Activated naive CD4-positive, alpha-beta T cell treated with anti-CD3 and anti-CD28 coated beads for 36 hours (primary cell): ENCODE measurements at regions not wholly inside any gene's neighbourhood (a gene's known extent, or its start where the extent isn't known, plus 50 kb on each side); places are given as distances from the start of the nearest gene placed in this dataset.

Experiments
- CTCF ChIA-PET: fragments of 350-600 bp; sonication (Branson Sonifier 250); formaldehyde crosslinking; loops from one replicate; lab custom pipeline; 2021; ENCODE audit warnings: antibody characterized with exemption; lab: Charles Lee
- DNase-seq: peaks from one replicate; pipeline ENCODE4 v3.0.0-alpha.2; 2020
- H3K27ac Mint-ChIP-seq: one replicate; pipeline ENCODE4 v1.8.0; 2021; ENCODE audit warnings: mild to moderate bottlenecking, mixed read lengths
- H3K27me3 Mint-ChIP-seq: one replicate; pipeline ENCODE4 v1.8.0; 2021; ENCODE audit warnings: low read depth, mixed read lengths
- H3K36me3 Mint-ChIP-seq: one replicate; pipeline ENCODE4 v1.8.0; 2021; ENCODE audit warnings: low read depth, mixed read lengths
- H3K4me1 Mint-ChIP-seq: one replicate; pipeline ENCODE4 v1.8.0; 2021; ENCODE audit warnings: low read depth, mixed read lengths
- H3K4me3 Mint-ChIP-seq: one replicate; pipeline ENCODE4 v1.8.0; 2021; ENCODE audit warnings: mild to moderate bottlenecking, moderate library complexity, mixed read lengths
- H3K9me3 Mint-ChIP-seq: one replicate; pipeline ENCODE4 v1.8.0; 2021; ENCODE audit warnings: mixed read lengths
- intact Hi-C: fragments of 100-400 bp; cut with micrococcal nuclease; formaldehyde crosslinking; loops from one replicate; pipeline ENCODE4 v1.15.1; 2023

DNA sequence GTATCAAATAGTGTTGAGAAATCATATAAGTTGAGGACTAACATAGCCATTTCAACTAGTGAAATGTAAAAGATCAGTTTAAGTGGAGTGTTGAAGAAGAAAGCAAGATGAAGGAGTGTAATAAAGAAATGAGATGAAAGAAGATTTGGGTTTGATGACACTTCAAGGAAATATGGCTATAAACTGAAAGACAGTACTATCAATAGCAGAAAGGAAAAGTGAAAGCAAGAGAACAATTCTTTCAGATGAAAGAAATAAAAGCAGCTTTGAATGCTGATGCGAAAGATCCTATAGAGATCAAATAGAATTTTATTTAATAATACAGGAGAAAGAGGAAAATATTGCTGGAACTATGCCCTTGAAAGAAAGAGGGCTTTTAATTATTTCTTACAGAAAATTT is 92.8 kb upstream of the PRSS16 start:
- H3K4me3 Mint-ChIP-seq = peak overlapping the region; percentile 46
- CTCF ChIA-PET = interaction anchor here (0.5 to 2.7 kb wide), 7 partner anchors 8 to 617 kb away, joined by 3 to 7 read pairs (median 3); a partner anchor contains a TSS
- no peak for DNase-seq
- no peaks in the 10 kb centered on the region for H3K27me3 Mint-ChIP-seq
- H3K9me3 Mint-ChIP-seq = no peaks in the 10 kb centered on the region
- H3K36me3 Mint-ChIP-seq = no peaks in the 10 kb centered on the region
- peak overlapping the region; percentile 82 for H3K27ac Mint-ChIP-seq
- intact Hi-C loops = loop anchor here (1.0 to 10.0 kb wide), 3 partner anchors 7 to 840 kb away; a partner anchor contains a TSS
- peaks cover 35% of the 10 kb centered on the region for H3K4me1 Mint-ChIP-seq

DNA sequence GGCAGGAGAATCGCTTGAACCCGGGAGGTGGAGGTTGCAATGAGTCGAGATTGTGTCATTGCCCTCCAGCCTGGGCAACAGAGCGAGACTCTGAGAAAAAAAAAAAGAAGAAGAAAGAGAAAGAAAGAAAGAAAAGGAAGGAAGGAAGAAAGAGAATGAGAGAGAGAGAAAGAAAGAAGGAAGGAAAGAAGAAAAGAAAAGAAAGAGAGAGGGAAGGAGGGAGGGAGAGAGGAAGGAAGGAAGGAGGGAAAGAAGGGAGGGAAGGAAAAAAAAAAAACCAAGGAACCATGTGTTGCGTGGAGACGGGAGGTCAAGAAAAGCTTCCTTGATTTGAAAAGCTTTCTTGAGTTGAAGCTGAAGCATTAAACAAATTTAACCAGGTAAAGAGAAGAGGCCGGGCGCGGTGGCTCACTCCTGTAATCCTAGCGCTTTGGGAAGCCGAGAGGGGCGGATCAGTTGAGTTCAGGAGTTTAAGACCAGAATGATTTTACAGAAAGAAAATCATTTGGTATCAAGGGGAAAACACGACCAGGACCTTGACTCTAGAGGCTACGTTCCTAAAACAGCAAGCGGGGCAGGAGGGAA is 90.5 kb upstream of the PRSS16 start:
- Mint-ChIP-seq H3K4me3 (peak overlapping the region; percentile 76), H3K27ac (peak overlapping the region; percentile 83), H3K27me3 (no peaks in the 10 kb centered on the region), H3K4me1 (peaks cover 43% of the 10 kb centered on the region), H3K36me3 (no peaks in the 10 kb centered on the region), H3K9me3 (no peaks in the 10 kb centered on the region)
- CTCF ChIA-PET = interaction anchor here (0.5 to 2.7 kb wide), 5 partner anchors 9 to 738 kb away, joined by 3 to 5 read pairs (median 5); partner anchors contain the start of gene ZNF184
- intact Hi-C loops = loop anchor here (5.0 to 10.0 kb wide), 2 partner anchors 345 to 842 kb away; no protein-coding TSS in a partner anchor
- no peak for DNase-seq

DNA sequence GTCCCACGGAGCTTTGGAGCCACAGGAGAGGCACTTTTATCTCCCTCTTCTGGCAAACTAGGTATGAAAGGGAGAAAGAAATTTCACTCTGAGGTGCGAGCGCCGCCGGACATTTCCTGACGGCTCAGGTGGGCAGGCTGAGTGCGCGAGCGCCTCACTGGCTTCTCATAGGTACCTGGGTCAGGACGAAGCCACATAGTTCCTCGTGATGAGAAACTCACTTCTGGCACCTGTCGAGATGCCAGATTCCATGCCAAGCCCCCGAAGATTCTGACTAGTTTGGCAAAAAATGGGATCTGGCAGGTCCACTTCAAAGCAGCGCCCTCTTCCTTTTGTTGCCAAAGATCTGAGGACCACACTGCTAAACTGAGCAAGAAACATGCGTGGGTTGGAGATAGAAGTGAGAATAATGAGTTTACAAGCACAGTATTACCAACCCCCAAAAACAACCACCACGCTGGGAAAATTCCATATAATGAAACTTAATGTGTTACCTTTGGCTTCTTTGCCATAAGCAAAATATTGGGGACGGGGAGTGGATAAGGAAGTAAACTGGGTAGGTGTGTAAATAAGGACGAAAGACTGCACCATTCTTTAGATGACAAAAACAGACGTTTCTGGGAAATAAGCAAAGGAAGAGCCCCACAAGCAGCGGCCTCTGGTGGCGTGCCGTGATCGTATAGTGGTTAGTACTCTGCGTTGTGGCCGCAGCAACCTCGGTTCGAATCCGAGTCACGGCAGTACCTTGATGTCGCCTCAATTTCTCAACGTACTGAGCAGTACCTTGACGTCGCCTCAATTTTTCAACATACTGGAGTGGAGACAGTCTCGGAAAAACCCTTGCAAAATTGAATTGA is 89.8 kb upstream of the PRSS16 start:
- CTCF ChIA-PET = interaction anchor here (0.7 kb wide), 2 partner anchors 526 to 737 kb away, joined by 3 to 4 read pairs; no protein-coding TSS in a partner anchor
- Mint-ChIP-seq H3K27me3 (no peaks in the 10 kb centered on the region), H3K27ac (peak overlapping the region; percentile 83), H3K4me1 (peaks cover 43% of the 10 kb centered on the region), H3K36me3 (no peaks in the 10 kb centered on the region), H3K4me3 (peak overlapping the region; percentile 76), H3K9me3 (no peaks in the 10 kb centered on the region)
- intact Hi-C loops = loop anchor here (1.0 to 10.0 kb wide), 8 partner anchors 20 to 843 kb away; no protein-coding TSS in a partner anchor
- peak; percentile 94 for DNase-seq

DNA sequence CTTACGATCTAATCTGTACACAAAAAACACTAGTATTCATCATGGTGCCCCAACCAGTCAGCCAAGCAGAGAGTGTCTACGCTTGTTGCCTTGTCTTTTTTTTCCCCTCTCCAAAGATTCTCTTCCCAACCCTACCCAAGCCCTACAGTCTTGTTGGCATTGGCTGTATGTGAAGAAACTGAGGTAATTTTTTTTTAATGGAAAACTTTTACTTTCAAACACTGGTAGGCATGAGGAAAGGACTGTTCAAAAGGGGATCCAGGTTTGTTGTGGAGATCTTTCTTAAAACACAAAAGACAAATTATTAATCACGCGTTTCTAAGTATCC is 89.2 kb upstream of the PRSS16 start:
- no peaks in the 10 kb centered on the region for H3K27me3 Mint-ChIP-seq
- no peaks in the 10 kb centered on the region for H3K36me3 Mint-ChIP-seq
- H3K4me3 Mint-ChIP-seq = peak overlapping the region; percentile 76
- CTCF ChIA-PET = interaction anchor here (0.8 kb wide), 1 partner anchor 16 kb away, joined by 3 read pairs; no protein-coding TSS in a partner anchor
- intact Hi-C loops = loop anchor here (1.0 to 10.0 kb wide), 8 partner anchors 19 to 843 kb away; no protein-coding TSS in a partner anchor
- H3K4me1 Mint-ChIP-seq = peaks cover 43% of the 10 kb centered on the region
- H3K27ac Mint-ChIP-seq = peak overlapping the region; percentile 83
- DNase-seq = no peak
- no peaks in the 10 kb centered on the region for H3K9me3 Mint-ChIP-seq

GRCh38 chr6:27159725-27160124 is 87.8 kb upstream of the PRSS16 start:
- Mint-ChIP-seq H3K36me3 (no peaks in the 10 kb centered on the region), H3K27ac (no peak overlapping the region), H3K9me3 (no peaks in the 10 kb centered on the region), H3K27me3 (no peaks in the 10 kb centered on the region), H3K4me1 (peaks cover 35% of the 10 kb centered on the region), H3K4me3 (no peak overlapping the region)
- intact Hi-C loops = loop anchor here (5.0 to 10.0 kb wide), 4 partner anchors 153 to 845 kb away; partner anchors contain the start of gene POM121L2
- DNase-seq = no peak
- CTCF ChIA-PET = interaction anchor here (0.7 to 2.1 kb wide), 6 partner anchors 17 to 637 kb away, joined by 3 to 14 read pairs (median 3); no protein-coding TSS in a partner anchor

- no peaks in the 10 kb centered on the region for H3K27me3 Mint-ChIP-seq
- intact Hi-C loops = loop anchor here (5.0 kb wide), 2 partner anchors 151 to 526 kb away; partner anchors contain the start of gene POM121L2
- no peak overlapping the region for H3K4me3 Mint-ChIP-seq
- DNase-seq = no peak
- no peaks in the 10 kb centered on the region for H3K36me3 Mint-ChIP-seq
- H3K27ac Mint-ChIP-seq = no peak overlapping the region
- H3K4me1 Mint-ChIP-seq = peaks cover 27% of the 10 kb centered on the region
- no peaks in the 10 kb centered on the region for H3K9me3 Mint-ChIP-seq
- CTCF ChIA-PET = interaction anchor here (0.7 to 2.8 kb wide), 7 partner anchors 11 to 635 kb away, joined by 3 to 14 read pairs (median 4); a partner anchor contains a TSS
These were observed 86.4 kb upstream of the PRSS16 start for GRCh38 chr6:27161115-27161514.

- Mint-ChIP-seq H3K4me3 (no peak overlapping the region), H3K27ac (no peak overlapping the region), H3K4me1 (peaks cover 23% of the 10 kb centered on the region), H3K27me3 (no peaks in the 10 kb centered on the region), H3K36me3 (no peaks in the 10 kb centered on the region), H3K9me3 (no peaks in the 10 kb centered on the region)
- intact Hi-C loops = loop anchor here (5.0 kb wide), 2 partner anchors 151 to 526 kb away; partner anchors contain the start of gene POM121L2
- no peak for DNase-seq
- CTCF ChIA-PET = interaction anchor here (0.9 to 2.8 kb wide), 6 partner anchors 14 to 634 kb away, joined by 3 to 14 read pairs (median 5); a partner anchor contains a TSS
These were observed 85.9 kb upstream of the PRSS16 start for GRCh38 chr6:27161603-27161945.

DNA sequence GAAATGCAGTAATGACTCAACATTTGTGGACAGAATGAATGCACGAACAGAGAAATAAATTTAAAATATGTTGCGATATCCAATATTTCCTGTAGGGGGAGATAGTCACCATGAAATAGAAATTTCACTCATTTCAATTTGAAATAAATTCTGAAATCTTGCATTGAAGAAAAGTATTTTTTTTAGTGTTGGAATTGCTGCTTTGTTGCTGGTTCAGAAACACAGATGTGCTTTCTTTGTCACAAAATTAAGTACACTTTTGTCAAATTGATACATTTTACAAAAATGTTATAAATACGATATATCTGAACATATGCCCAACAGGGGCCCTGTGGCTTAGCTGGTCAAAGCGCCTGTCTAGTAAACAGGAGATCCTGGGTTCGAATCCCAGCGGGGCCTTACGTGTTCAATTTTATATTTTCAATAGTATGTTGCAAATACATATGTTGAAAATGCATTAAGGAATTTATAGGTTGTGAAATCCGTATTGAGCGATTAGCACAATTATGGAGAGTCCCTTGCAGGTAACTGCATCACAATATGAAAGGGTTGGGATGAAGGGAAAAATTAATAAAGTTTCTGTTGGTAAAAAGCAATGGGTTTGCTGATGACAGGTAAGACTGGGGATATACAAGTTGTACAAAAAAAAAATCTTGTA is 85.4 kb upstream of the PRSS16 start:
- Mint-ChIP-seq H3K4me3 (no peak overlapping the region), H3K27ac (peak overlapping the region; percentile 71), H3K27me3 (no peaks in the 10 kb centered on the region), H3K9me3 (no peaks in the 10 kb centered on the region), H3K4me1 (peaks cover 19% of the 10 kb centered on the region), H3K36me3 (no peaks in the 10 kb centered on the region)
- CTCF ChIA-PET = interaction anchor here (0.6 to 2.8 kb wide), 9 partner anchors 9 to 627 kb away, joined by 3 to 9 read pairs (median 5); a partner anchor contains a TSS
- intact Hi-C loops = loop anchor here (2.0 to 5.0 kb wide), 3 partner anchors 150 to 525 kb away; partner anchors contain the start of gene POM121L2
- DNase-seq = peak; percentile 56

DNA sequence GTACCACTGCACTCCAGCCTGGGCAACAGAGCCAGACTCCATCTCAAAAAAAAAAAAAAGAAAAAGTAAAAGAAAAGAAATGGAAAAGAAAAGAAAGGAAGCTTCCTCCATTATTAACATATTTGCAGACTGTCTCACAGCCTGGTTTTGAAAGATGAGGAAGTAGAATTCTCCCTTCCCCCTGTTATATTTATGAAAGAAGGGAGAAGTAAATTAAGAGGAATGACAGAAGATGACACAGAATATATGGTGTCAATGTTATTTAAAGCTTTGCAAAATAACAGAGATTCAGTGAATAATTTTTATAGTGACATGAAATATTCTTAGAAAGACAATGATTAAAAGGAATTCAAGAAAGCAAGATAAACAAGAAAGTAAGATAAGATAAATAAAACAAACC is 83.7 kb upstream of the PRSS16 start:
- peaks cover 7% of the 10 kb centered on the region for H3K4me1 Mint-ChIP-seq
- no peaks in the 10 kb centered on the region for H3K36me3 Mint-ChIP-seq
- no peaks in the 10 kb centered on the region for H3K9me3 Mint-ChIP-seq
- DNase-seq = no peak
- CTCF ChIA-PET = interaction anchor here (0.7 to 1.8 kb wide), 2 partner anchors 148 to 608 kb away, joined by 3 to 6 read pairs; no protein-coding TSS in a partner anchor
- intact Hi-C loops = loop anchor here (2.0 to 5.0 kb wide), 3 partner anchors 148 to 523 kb away; partner anchors contain the start of gene POM121L2
- H3K27ac Mint-ChIP-seq = no peak overlapping the region
- H3K4me3 Mint-ChIP-seq = no peak overlapping the region
- H3K27me3 Mint-ChIP-seq = no peaks in the 10 kb centered on the region

- intact Hi-C loops = no loop called here
- Mint-ChIP-seq H3K27ac (no peak overlapping the region), H3K4me1 (no peaks in the 10 kb centered on the region), H3K9me3 (no peaks in the 10 kb centered on the region), H3K4me3 (no peak overlapping the region), H3K36me3 (no peaks in the 10 kb centered on the region), H3K27me3 (no peaks in the 10 kb centered on the region)
- no peak for DNase-seq
- CTCF ChIA-PET = no interaction called here
These were observed 79.4 kb upstream of the PRSS16 start for GRCh38 chr6:27168108-27168507.

GRCh38 chr6:27168586-27169443 is 78.7 kb upstream of the PRSS16 start:
- Mint-ChIP-seq H3K27me3 (no peaks in the 10 kb centered on the region), H3K4me3 (no peak overlapping the region), H3K36me3 (no peaks in the 10 kb centered on the region), H3K27ac (no peak overlapping the region), H3K9me3 (no peaks in the 10 kb centered on the region), H3K4me1 (no peaks in the 10 kb centered on the region)
- CTCF ChIA-PET = no interaction called here
- DNase-seq = no peak
- intact Hi-C loops = no loop called here
